HFFc6 (cell line): ENCODE measurements at regions not wholly inside any gene's neighbourhood (a gene's known extent, or its start where the extent isn't known, plus 50 kb on each side); places are given as distances from the start of the nearest gene placed in this dataset.

ENCODE experiments used
- DNase-seq: peaks from one replicate; pipeline ENCODE4 v3.0.0-alpha.2; 2018
- H3K27ac Mint-ChIP-seq: 2 replicates; pipeline ENCODE4 v1.8.0; 2020; ENCODE audit warnings: mild to moderate bottlenecking, mixed read lengths
- H3K27me3 Mint-ChIP-seq: 2 replicates; pipeline ENCODE4 v1.8.0; 2021; ENCODE audit warnings: mild to moderate bottlenecking, moderate library complexity, mixed read lengths; ENCODE audit not compliant: insufficient read depth
- H3K36me3 Mint-ChIP-seq: 2 replicates; pipeline ENCODE4 v1.8.0; 2021; ENCODE audit warnings: low read depth, mixed read lengths
- H3K4me1 Mint-ChIP-seq: 2 replicates; pipeline ENCODE4 v1.8.0; 2020; ENCODE audit warnings: low read depth, mixed read lengths
- H3K4me3 Mint-ChIP-seq: 2 replicates; pipeline ENCODE4 v1.8.0; 2020; ENCODE audit warnings: mild to moderate bottlenecking, moderate library complexity, mixed read lengths
- H3K9me3 Mint-ChIP-seq: 2 replicates; pipeline ENCODE4 v1.8.0; 2020; ENCODE audit warnings: mild to moderate bottlenecking, mixed read lengths
- CTCF ChIP-seq: fragments of 200-600 bp; sonication (generic); IDR thresholded peaks from 2 replicates; pipeline ENCODE4 v1.5.0; 2021; ENCODE audit warnings: antibody characterized with exemption, mild to moderate bottlenecking

- Mint-ChIP-seq H3K27me3 (peaks cover 13% of the 10 kb centered on the region), H3K27ac (no peak overlapping the region)
- no peak for TF ChIP-seq CTCF
Observed at GRCh38 chr16:17572145-17572544, 101.4 kb upstream of the XYLT1 start.

GRCh38 chr16:17571499-17572093 is 100.8 kb upstream of the XYLT1 start:
- H3K27me3 Mint-ChIP-seq = peaks cover 13% of the 10 kb centered on the region
- H3K4me1 Mint-ChIP-seq = peaks cover 10% of the 10 kb centered on the region; the same call in 1 of the 2 replicates
- no peak overlapping the region for H3K4me3 Mint-ChIP-seq
- no peak for TF ChIP-seq CTCF
- H3K9me3 Mint-ChIP-seq = no peaks in the 10 kb centered on the region
- no peak for DNase-seq
- H3K36me3 Mint-ChIP-seq = no peaks in the 10 kb centered on the region
- no peak overlapping the region for H3K27ac Mint-ChIP-seq

More at GRCh38 chr16:17572145-17572544, 101.4 kb upstream of the XYLT1 start:
- Mint-ChIP-seq H3K4me3 (no peak overlapping the region), H3K9me3 (no peaks in the 10 kb centered on the region), H3K36me3 (no peaks in the 10 kb centered on the region), H3K4me1 (peaks cover 10% of the 10 kb centered on the region; the same call in 1 of the 2 replicates)
- no peak for DNase-seq

- H3K9me3 Mint-ChIP-seq = no peaks in the 10 kb centered on the region
- H3K27ac Mint-ChIP-seq = no peak overlapping the region
- DNase-seq = no peak
- no peaks in the 10 kb centered on the region for H3K36me3 Mint-ChIP-seq
- peaks cover 19% of the 10 kb centered on the region for H3K27me3 Mint-ChIP-seq
- H3K4me1 Mint-ChIP-seq = peaks cover 6% of the 10 kb centered on the region; the same call in 1 of the 2 replicates
- H3K4me3 Mint-ChIP-seq = no peak overlapping the region
- TF ChIP-seq CTCF = no peak
Observed at GRCh38 chr16:17568239-17568638, 97.5 kb upstream of the XYLT1 start.

- Mint-ChIP-seq H3K27ac (no peak overlapping the region), H3K36me3 (no peaks in the 10 kb centered on the region), H3K9me3 (no peaks in the 10 kb centered on the region), H3K27me3 (peaks cover 19% of the 10 kb centered on the region), H3K4me1 (peaks cover 6% of the 10 kb centered on the region; the same call in 1 of the 2 replicates), H3K4me3 (no peak overlapping the region)
- no peak for DNase-seq
- no peak for TF ChIP-seq CTCF
Observed at GRCh38 chr16:17567455-17567854, 96.7 kb upstream of the XYLT1 start.

GRCh38 chr16:17566656-17567450 is 96.1 kb upstream of the XYLT1 start:
- no peak overlapping the region for H3K27ac Mint-ChIP-seq
- H3K27me3 Mint-ChIP-seq = peaks cover 19% of the 10 kb centered on the region
- no peak overlapping the region for H3K4me3 Mint-ChIP-seq
- H3K36me3 Mint-ChIP-seq = no peaks in the 10 kb centered on the region
- DNase-seq = no peak
- H3K4me1 Mint-ChIP-seq = peaks cover under 1% of the 10 kb centered on the region; the same call in 1 of the 2 replicates
- H3K9me3 Mint-ChIP-seq = no peaks in the 10 kb centered on the region
- no peak for TF ChIP-seq CTCF
